ENCODE measurements at regions not wholly inside any gene's neighbourhood (a gene's known extent, or its start where the extent isn't known, plus 50 kb on each side); places are given as distances from the start of the nearest gene placed in this dataset.

DNA sequence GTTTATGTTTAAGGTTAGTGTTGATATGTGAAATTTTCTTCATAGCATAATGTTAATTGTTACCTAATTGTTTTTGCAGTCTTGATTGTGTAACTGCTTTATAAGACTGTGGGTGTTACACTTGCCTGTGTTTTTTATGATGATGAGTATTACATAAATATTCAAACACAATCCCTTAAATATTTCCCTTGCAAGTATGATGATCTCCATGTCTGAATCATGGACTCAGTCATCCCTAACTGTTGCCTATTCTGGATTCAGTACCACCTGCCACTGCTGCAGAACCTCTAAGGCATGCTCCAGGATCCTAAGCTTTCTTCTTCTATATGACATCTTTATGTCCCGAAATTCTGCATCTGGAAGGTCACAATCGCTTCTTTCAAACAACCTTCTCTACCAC lies 246.3 kb upstream of the CLEC14A start:
- ATAC-seq (ENCODE audit: low read depth), result no peak
- H3K27me3 Mint-ChIP-seq, result no peaks in the 10 kb centered on the region
- no peak for DNase-seq
- intact Hi-C loops (cut with micrococcal nuclease), result no loop called here
- H3K9me3 Mint-ChIP-seq, result peaks cover 8% of the 10 kb centered on the region
- TF ChIP-seq, protein P1, sequence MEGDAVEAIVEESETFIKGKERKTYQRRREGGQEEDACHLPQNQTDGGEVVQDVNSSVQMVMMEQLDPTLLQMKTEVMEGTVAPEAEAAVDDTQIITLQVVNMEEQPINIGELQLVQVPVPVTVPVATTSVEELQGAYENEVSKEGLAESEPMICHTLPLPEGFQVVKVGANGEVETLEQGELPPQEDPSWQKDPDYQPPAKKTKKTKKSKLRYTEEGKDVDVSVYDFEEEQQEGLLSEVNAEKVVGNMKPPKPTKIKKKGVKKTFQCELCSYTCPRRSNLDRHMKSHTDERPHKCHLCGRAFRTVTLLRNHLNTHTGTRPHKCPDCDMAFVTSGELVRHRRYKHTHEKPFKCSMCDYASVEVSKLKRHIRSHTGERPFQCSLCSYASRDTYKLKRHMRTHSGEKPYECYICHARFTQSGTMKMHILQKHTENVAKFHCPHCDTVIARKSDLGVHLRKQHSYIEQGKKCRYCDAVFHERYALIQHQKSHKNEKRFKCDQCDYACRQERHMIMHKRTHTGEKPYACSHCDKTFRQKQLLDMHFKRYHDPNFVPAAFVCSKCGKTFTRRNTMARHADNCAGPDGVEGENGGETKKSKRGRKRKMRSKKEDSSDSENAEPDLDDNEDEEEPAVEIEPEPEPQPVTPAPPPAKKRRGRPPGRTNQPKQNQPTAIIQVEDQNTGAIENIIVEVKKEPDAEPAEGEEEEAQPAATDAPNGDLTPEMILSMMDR (IDR thresholded peaks at IDR 0.05), result no peak
- ChIA-PET CTCF (no interaction called here), POLR2A (no interaction called here)
- H3K36me3 Mint-ChIP-seq (ENCODE audit: low read depth), result no peaks in the 10 kb centered on the region
- H3K4me3 Mint-ChIP-seq, result no peak overlapping the region
- no peaks in the 10 kb centered on the region for H3K4me1 Mint-ChIP-seq
- no peak overlapping the region for H3K27ac Mint-ChIP-seq

DNA sequence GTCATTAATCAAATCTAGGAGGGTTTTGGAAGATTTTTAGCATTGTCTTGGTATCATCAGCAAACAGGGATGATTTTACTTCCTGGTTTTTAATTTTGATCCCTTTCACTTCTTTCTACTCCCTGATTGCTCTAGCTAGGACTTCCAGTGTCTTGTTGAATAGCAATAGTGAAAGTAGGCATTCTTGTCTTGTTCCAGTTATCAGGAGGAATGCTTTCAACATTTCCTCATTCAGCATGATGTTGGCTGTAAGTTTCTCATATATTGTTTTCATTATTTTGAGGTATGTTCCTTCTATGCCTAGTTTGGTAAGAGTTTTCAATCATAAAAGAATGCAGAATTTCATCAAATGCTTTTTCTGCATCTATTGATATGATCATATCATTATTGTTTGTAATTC lies 244.2 kb upstream of the CLEC14A start:
- CTCF ChIA-PET, result no interaction called here
- Mint-ChIP-seq H3K27ac (no peak overlapping the region), H3K27me3 (no peaks in the 10 kb centered on the region), H3K36me3 (ENCODE audit: low read depth) (no peaks in the 10 kb centered on the region), H3K4me3 (no peak overlapping the region), H3K9me3 (peaks cover 12% of the 10 kb centered on the region), H3K4me1 (no peaks in the 10 kb centered on the region)
- DNase-seq, result no peak
- TF ChIP-seq, protein P1 (IDR thresholded peaks at IDR 0.05), result no peak
- intact Hi-C loops (cut with micrococcal nuclease), result no loop called here
- POLR2A ChIA-PET, result no interaction called here
- no peak for ATAC-seq (ENCODE audit: low read depth)

DNA sequence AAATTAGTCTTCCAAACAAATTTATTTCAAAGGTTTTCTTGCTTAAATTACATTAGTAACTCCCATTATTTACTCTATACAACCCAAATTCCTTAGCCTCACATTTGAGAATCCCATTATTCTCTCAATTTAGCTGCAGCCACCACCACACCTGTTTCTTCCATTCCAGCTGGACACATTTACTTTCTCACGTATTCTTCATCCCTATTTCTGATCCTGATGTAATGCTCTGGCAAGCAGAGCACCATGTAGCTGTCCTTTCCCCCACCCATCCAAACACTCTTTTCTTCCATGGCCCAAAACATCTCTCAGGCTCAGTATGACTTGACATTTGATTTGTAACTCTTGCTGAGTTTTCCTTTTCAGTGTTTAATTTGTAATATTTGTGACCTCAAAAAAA lies 240.2 kb upstream of the CLEC14A start:
- intact Hi-C loops (cut with micrococcal nuclease), result no loop called here

DNA sequence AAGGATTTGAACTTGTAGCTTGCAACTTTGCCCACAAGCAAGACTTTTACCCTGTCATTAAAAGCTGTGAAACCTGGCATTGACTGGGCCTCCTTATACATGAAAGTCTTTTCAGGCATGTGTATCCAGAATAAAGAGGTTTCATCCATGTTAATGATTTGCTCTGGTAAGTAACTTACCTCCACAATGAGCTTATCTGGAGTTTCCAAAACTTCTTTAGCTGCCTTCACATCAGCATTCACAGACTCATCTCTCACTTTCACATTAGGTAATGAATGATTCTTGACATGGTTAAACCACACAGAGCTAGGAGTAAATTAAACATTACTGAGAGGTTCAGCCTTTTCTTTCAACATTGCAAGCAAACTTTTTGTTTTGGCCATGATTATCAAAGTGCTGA lies 234.4 kb upstream of the CLEC14A start:
- Mint-ChIP-seq H3K36me3 (ENCODE audit: low read depth) (no peaks in the 10 kb centered on the region), H3K9me3 (peaks cover 9% of the 10 kb centered on the region), H3K27ac (no peak overlapping the region), H3K27me3 (no peaks in the 10 kb centered on the region), H3K4me3 (no peak overlapping the region), H3K4me1 (no peaks in the 10 kb centered on the region)
- intact Hi-C loops (cut with micrococcal nuclease), result no loop called here
- ATAC-seq (ENCODE audit: low read depth) (no peak), DNase-seq (no peak)
- TF ChIP-seq, protein P1 (IDR thresholded peaks at IDR 0.05), result no peak
- CTCF ChIA-PET, result no interaction called here
- POLR2A ChIA-PET, result no interaction called here

More for the DNA sequence above, 240.2 kb upstream of the CLEC14A start:
- Mint-ChIP-seq H3K4me3 (no peak overlapping the region), H3K9me3 (peaks cover 19% of the 10 kb centered on the region), H3K4me1 (no peaks in the 10 kb centered on the region), H3K27ac (no peak overlapping the region), H3K36me3 (ENCODE audit: low read depth) (no peaks in the 10 kb centered on the region), H3K27me3 (no peaks in the 10 kb centered on the region)
- TF ChIP-seq, protein P1 (IDR thresholded peaks at IDR 0.05), result no peak
- ChIA-PET POLR2A (no interaction called here), CTCF (no interaction called here)
- ATAC-seq (ENCODE audit: low read depth) (no peak), DNase-seq (no peak)

DNA sequence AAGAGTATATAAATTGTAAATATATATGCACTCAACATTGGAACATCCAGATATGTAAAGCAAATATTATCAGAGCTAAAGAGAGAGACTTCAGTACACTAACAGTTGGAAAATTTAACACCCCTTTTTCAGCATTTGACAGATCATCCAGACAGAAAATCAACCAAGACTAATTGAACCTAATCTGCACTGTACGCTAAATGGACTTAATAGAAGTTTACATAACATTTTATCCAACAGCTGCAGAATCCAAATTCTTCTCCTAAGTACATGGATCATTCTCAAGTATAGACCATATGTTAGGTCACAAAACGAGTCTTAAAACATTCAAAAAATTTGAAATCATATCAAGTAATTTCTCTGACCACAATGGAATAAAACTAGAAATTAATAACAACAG lies 229.1 kb upstream of the CLEC14A start:
- ATAC-seq (ENCODE audit: low read depth) (no peak), DNase-seq (no peak)
- TF ChIP-seq, protein P1 (IDR thresholded peaks at IDR 0.05), result no peak
- H3K27ac Mint-ChIP-seq, result no peak overlapping the region
- H3K27me3 Mint-ChIP-seq, result no peaks in the 10 kb centered on the region
- H3K36me3 Mint-ChIP-seq (ENCODE audit: low read depth), result no peaks in the 10 kb centered on the region
- ChIA-PET CTCF (no interaction called here), POLR2A (no interaction called here)
- H3K4me3 Mint-ChIP-seq, result no peak overlapping the region
- intact Hi-C loops (cut with micrococcal nuclease), result no loop called here
- no peaks in the 10 kb centered on the region for H3K4me1 Mint-ChIP-seq
- H3K9me3 Mint-ChIP-seq, result peaks cover 2% of the 10 kb centered on the region

All from activated B cell treated with CpG ODN at 0.5 μM for 24 hours (primary cell).